ENCODE measurements at regions not wholly inside any gene's neighbourhood (a gene's known extent, or its start where the extent isn't known, plus 50 kb on each side); places are given as distances from the start of the nearest gene placed in this dataset.

DNA sequence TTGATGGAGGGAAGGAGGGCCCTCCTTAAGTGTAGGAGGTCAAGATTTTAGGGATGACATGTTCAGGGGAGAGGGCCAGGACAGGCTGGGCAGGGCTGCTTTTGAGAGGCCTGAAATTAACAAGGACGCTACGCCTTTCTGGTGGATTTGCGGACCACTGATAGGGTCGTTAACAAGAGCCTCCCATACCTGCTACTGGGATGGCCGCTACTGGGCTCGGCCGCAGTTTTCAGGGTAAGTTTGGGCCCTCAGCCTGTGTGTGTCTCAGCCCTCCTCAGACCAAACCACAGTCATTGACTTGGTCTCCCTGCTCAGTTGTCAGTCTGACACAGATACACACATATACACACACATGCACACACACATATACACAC, 180.9 kb downstream of the SMAD2 start:
- TF ChIP-seq, protein P1, sequence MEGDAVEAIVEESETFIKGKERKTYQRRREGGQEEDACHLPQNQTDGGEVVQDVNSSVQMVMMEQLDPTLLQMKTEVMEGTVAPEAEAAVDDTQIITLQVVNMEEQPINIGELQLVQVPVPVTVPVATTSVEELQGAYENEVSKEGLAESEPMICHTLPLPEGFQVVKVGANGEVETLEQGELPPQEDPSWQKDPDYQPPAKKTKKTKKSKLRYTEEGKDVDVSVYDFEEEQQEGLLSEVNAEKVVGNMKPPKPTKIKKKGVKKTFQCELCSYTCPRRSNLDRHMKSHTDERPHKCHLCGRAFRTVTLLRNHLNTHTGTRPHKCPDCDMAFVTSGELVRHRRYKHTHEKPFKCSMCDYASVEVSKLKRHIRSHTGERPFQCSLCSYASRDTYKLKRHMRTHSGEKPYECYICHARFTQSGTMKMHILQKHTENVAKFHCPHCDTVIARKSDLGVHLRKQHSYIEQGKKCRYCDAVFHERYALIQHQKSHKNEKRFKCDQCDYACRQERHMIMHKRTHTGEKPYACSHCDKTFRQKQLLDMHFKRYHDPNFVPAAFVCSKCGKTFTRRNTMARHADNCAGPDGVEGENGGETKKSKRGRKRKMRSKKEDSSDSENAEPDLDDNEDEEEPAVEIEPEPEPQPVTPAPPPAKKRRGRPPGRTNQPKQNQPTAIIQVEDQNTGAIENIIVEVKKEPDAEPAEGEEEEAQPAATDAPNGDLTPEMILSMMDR (IDR thresholded peaks at IDR 0.05; ENCODE audit: extremely low read depth, insufficient read depth, missing control alignments): peak; percentile 6
- in situ Hi-C loops (cut with MboI; ENCODE audit: low pct_unique_long_range_greater_than_20kb, low sequenced_read_pairs, unreplicated experiment): loop anchor here (5.0 kb wide), 1 partner anchor 157 kb away; no protein-coding TSS in a partner anchor
- DNase-seq (ENCODE audit: low spot score): no peak

DNA sequence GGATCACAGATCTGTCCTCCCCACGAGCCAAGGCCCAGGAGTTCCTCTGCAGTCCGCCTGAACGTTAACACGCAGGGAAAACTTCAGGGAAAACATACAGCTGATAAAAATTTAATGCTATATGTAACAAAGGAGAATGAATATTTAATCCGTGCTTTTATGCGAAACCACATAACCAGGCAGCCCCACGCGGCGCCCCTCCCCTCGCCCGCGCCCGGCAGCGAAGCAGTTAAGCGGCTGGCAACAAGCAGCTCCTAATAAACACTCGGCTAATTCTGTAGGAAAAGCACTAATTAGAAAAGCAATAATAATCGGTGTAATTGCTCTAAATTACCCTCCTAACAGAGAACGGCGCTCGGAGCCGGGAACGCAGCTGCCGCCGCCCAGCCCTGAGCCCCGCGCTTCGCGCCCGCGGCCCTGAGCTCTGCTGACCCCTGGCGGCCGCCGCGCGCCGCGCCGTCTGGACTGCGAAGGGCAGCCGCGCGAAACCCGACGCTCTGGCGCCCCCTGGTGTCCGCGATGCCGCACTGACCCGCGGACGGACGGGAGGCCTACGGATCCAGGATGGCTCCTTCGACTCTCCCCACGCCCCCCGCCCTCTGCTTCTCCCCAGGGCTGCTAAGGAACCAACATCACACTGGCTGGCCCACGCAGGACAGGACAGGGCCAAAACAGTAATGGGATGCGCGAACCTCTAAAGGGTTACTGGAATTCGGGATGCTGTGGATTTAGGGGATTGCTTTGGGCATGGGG, 181.4 kb downstream of the SMAD2 start:
- DNase-seq (ENCODE audit: low spot score): peak; percentile 92
- TF ChIP-seq, protein P1 (IDR thresholded peaks at IDR 0.05; ENCODE audit: extremely low read depth, insufficient read depth, missing control alignments): peak; percentile 100
- in situ Hi-C loops (cut with MboI; ENCODE audit: low pct_unique_long_range_greater_than_20kb, low sequenced_read_pairs, unreplicated experiment): loop anchor here (5.0 kb wide), 1 partner anchor 157 kb away; no protein-coding TSS in a partner anchor

DNA sequence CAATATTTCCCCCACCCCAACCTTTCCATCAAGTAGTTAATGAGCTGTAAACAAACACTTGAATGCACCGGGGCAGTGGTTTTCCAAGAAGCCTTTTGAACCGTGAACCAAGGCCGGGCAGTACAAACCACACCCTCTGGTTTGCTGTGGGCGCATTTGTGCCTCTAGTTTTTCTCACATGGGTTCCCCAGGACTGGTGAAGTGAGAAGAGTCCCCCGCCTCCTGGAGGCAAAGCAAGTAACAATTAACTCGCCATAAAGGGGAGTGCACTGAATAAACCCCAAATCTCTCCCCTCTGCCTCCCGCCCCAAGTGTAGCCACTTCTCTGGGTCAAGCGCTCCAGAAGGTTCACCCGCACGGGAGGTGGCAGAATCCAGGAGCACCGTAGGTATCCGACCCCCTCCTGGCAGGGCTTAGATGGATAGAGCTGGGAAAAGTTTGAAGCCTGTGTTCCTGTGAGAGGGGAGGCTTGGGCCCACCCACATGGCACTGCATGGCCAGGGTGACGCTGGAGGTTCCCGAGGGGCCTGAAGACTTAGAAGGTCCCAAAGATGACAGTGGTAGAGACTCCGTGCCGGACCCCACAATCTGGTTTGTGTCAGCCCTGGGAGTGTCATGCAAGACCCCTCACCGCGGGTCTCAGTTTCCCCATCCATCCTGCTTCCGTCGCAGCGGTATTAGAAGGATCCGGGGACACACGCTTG, 182.2 kb downstream of the SMAD2 start:
- in situ Hi-C loops (cut with MboI; ENCODE audit: low pct_unique_long_range_greater_than_20kb, low sequenced_read_pairs, unreplicated experiment): loop anchor here (5.0 kb wide), 1 partner anchor 156 kb away; no protein-coding TSS in a partner anchor
- TF ChIP-seq, protein P1 (IDR thresholded peaks at IDR 0.05; ENCODE audit: extremely low read depth, insufficient read depth, missing control alignments): no peak
- DNase-seq (ENCODE audit: low spot score): no peak

DNA sequence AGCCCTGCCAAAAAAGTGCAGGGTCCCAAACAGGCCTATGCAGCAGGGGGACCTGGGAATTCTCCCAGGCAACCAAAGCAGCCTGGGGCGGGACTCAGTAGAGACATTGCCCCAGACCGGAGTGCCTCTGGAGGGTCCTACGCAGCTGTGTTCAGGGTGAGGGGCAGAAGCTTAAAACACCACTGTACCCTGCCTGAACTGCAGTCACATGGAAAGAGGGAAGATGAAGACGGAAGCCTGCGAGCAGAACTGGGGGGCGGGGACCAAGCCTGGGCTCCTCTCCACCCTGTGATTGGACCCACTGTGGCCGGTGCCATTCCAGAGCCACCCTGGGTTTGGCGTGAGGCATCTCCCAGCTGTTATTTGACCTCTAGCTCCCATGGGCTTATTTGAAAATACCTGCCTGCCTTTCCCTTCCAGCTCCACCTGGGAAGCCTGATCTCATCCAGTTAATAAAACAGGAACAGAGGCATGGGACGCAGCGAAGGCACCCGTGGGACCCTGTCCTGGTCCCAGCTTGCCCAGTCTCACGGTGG, 183.1 kb downstream of the SMAD2 start:
- DNase-seq (ENCODE audit: low spot score): no peak
- in situ Hi-C loops (cut with MboI; ENCODE audit: low pct_unique_long_range_greater_than_20kb, low sequenced_read_pairs, unreplicated experiment): loop anchor here (5.0 kb wide), 1 partner anchor 155 kb away; no protein-coding TSS in a partner anchor
- TF ChIP-seq, protein P1 (IDR thresholded peaks at IDR 0.05; ENCODE audit: extremely low read depth, insufficient read depth, missing control alignments): no peak

- TF ChIP-seq, protein P1 (IDR thresholded peaks at IDR 0.05; ENCODE audit: extremely low read depth, insufficient read depth, missing control alignments): no peak
- in situ Hi-C loops (cut with MboI; ENCODE audit: low pct_unique_long_range_greater_than_20kb, low sequenced_read_pairs, unreplicated experiment): loop anchor here (5.0 kb wide), 1 partner anchor 154 kb away; no protein-coding TSS in a partner anchor
- no peak for DNase-seq (ENCODE audit: low spot score)
Observed at GRCh38 chr18:47746615-47747014, 183.8 kb downstream of the SMAD2 start.

- in situ Hi-C loops (cut with MboI; ENCODE audit: low pct_unique_long_range_greater_than_20kb, low sequenced_read_pairs, unreplicated experiment): loop anchor here (5.0 kb wide), 1 partner anchor 153 kb away; no protein-coding TSS in a partner anchor
- no peak for DNase-seq (ENCODE audit: low spot score)
- TF ChIP-seq, protein P1 (IDR thresholded peaks at IDR 0.05; ENCODE audit: extremely low read depth, insufficient read depth, missing control alignments): no peak
Observed at GRCh38 chr18:47745227-47745626, 185.2 kb downstream of the SMAD2 start.
